ENCODE measurements at regions not wholly inside any gene's neighbourhood (a gene's known extent, or its start where the extent isn't known, plus 50 kb on each side); places are given as distances from the start of the nearest gene placed in this dataset.

GRCh38 chr16:75987323-75987722, 261.0 kb upstream of the CPHXL start:
- no peak for TF ChIP-seq CTCF (IDR thresholded peaks at IDR 0.05; ENCODE audit: poor library complexity, severe bottlenecking)
- TF ChIP-seq SMC3 (conservative IDR thresholded peaks at IDR 0.05; ENCODE audit: poor library complexity) = no peak
- no peak for TF ChIP-seq EP300 (conservative IDR thresholded peaks at IDR 0.05; ENCODE audit: poor library complexity, severe bottlenecking)
- no peak for TF ChIP-seq EZH2 (IDR thresholded peaks at IDR 0.05; ENCODE audit: borderline replicate concordance, insufficient read depth, low read length, poor library complexity, severe bottlenecking)
- TF ChIP-seq RAD21 (conservative IDR thresholded peaks at IDR 0.05) = no peak
- no peak for TF ChIP-seq POLR2AphosphoS5 (IDR thresholded peaks at IDR 0.05)
- no peak for TF ChIP-seq TAF1 (IDR thresholded peaks at IDR 0.05; ENCODE audit: low read depth)
- TF ChIP-seq REST (IDR thresholded peaks at IDR 0.05; ENCODE audit: borderline replicate concordance) = no peak
- no peak for TF ChIP-seq MXI1 (conservative IDR thresholded peaks at IDR 0.05; ENCODE audit: poor library complexity, severe bottlenecking)

Measured in neural cell (in vitro differentiated cells).